Stimulated activated CD8-positive, alpha-beta memory T cell treated with anti-CD3 and anti-CD28 coated beads, Interleukin-4, amount 100 ng/mL, for 48 hours (primary cell): ENCODE measurements at regions not wholly inside any gene's neighbourhood (a gene's known extent, or its start where the extent isn't known, plus 50 kb on each side); places are given as distances from the start of the nearest gene placed in this dataset.
A peak's percentile ranks its signal among the peaks of the same experiment; 100 is the strongest.

Experiments used
- DNase-seq: peaks from one replicate; pipeline ENCODE4 v3.0.0-alpha.2; 2020

GRCh38 chr10:33066558-33067236 is 108.7 kb upstream of the ITGB1 start:
- no peak for DNase-seq

- DNase-seq, result no peak
These were observed 107.1 kb upstream of the ITGB1 start for GRCh38 chr10:33065111-33065510.

- DNase-seq, result no peak
These were observed 106.7 kb upstream of the ITGB1 start for GRCh38 chr10:33064706-33065105.

- no peak for DNase-seq
These were observed 99.6 kb upstream of the ITGB1 start for GRCh38 chr10:33057620-33058019.

- DNase-seq, result no peak
These were observed 99.0 kb upstream of the ITGB1 start for GRCh38 chr10:33056828-33057596.

- no peak for DNase-seq
These were observed 97.6 kb upstream of the ITGB1 start for GRCh38 chr10:33055625-33056024.

- DNase-seq, result no peak
These were observed 95.1 kb upstream of the ITGB1 start for GRCh38 chr10:33052915-33053810.

GRCh38 chr10:33052263-33052875 is 94.3 kb upstream of the ITGB1 start:
- DNase-seq, result no peak

GRCh38 chr10:33049963-33050920 is 92.2 kb upstream of the ITGB1 start:
- peak; percentile 28 for DNase-seq

- DNase-seq, result no peak
These were observed 90.2 kb upstream of the ITGB1 start for GRCh38 chr10:33048223-33048622.

- no peak for DNase-seq
These were observed 89.6 kb upstream of the ITGB1 start for GRCh38 chr10:33047655-33048054.

- DNase-seq, result no peak
These were observed 88.8 kb upstream of the ITGB1 start for GRCh38 chr10:33046792-33047191.

GRCh38 chr10:33045421-33045820 is 87.4 kb upstream of the ITGB1 start:
- DNase-seq, result no peak

- DNase-seq, result no peak
These were observed 84.5 kb upstream of the ITGB1 start for GRCh38 chr10:33042565-33042964.

- DNase-seq, result no peak
These were observed 83.9 kb upstream of the ITGB1 start for GRCh38 chr10:33041783-33042437.

GRCh38 chr10:33040436-33040835 is 82.4 kb upstream of the ITGB1 start:
- no peak for DNase-seq

- no peak for DNase-seq
These were observed 81.2 kb upstream of the ITGB1 start for GRCh38 chr10:33039181-33039580.

- DNase-seq, result no peak
These were observed 80.6 kb upstream of the ITGB1 start for GRCh38 chr10:33038672-33039071.

GRCh38 chr10:33037726-33038125 is 79.7 kb upstream of the ITGB1 start:
- no peak for DNase-seq

- no peak for DNase-seq
These were observed 78.6 kb upstream of the ITGB1 start for GRCh38 chr10:33036670-33037069.

GRCh38 chr10:33035411-33035810 is 77.4 kb upstream of the ITGB1 start:
- DNase-seq, result no peak
